ENCODE measurements at regions not wholly inside any gene's neighbourhood (a gene's known extent, or its start where the extent isn't known, plus 50 kb on each side); places are given as distances from the start of the nearest gene placed in this dataset.

GRCh38 chr2:41504532-41504931 is 543.3 kb upstream of the PKDCC start:
- DNase-seq = no peak

GRCh38 chr2:41510108-41510507 is 537.7 kb upstream of the PKDCC start:
- no peak for DNase-seq

- DNase-seq = no peak
Observed at GRCh38 chr2:41521211-41521610, 526.6 kb upstream of the PKDCC start.

- no peak for DNase-seq
Observed at GRCh38 chr2:41527525-41528323, 520.1 kb upstream of the PKDCC start.

GRCh38 chr2:41535575-41535974 is 512.2 kb upstream of the PKDCC start:
- DNase-seq = no peak

GRCh38 chr2:41540272-41540998 is 507.4 kb upstream of the PKDCC start:
- no peak for DNase-seq

GRCh38 chr2:41543726-41544125 is 504.1 kb upstream of the PKDCC start:
- DNase-seq = no peak

GRCh38 chr2:41544709-41545108 is 503.1 kb upstream of the PKDCC start:
- DNase-seq = no peak

- no peak for DNase-seq
Observed at GRCh38 chr2:41546031-41546430, 501.8 kb upstream of the PKDCC start.

GRCh38 chr2:41568648-41569047 is 479.2 kb upstream of the PKDCC start:
- DNase-seq = no peak

- no peak for DNase-seq
Observed at GRCh38 chr2:41572154-41572553, 475.7 kb upstream of the PKDCC start.

GRCh38 chr2:41576423-41576822 is 471.4 kb upstream of the PKDCC start:
- DNase-seq = no peak

GRCh38 chr2:41579806-41580205 is 468.0 kb upstream of the PKDCC start:
- DNase-seq = no peak

GRCh38 chr2:41580806-41581205 is 467.0 kb upstream of the PKDCC start:
- DNase-seq = no peak

GRCh38 chr2:41595240-41595639 is 452.6 kb upstream of the PKDCC start:
- no peak for DNase-seq

- no peak for DNase-seq
Observed at GRCh38 chr2:41597680-41598079, 450.1 kb upstream of the PKDCC start.

- no peak for DNase-seq
Observed at GRCh38 chr2:41598161-41598894, 449.5 kb upstream of the PKDCC start.

GRCh38 chr2:41600460-41600859 is 447.4 kb upstream of the PKDCC start:
- no peak for DNase-seq

GRCh38 chr2:41602341-41602740 is 445.5 kb upstream of the PKDCC start:
- DNase-seq = no peak

GRCh38 chr2:41605311-41605710 is 442.5 kb upstream of the PKDCC start:
- DNase-seq = no peak

- DNase-seq = no peak
Observed at GRCh38 chr2:41605914-41606313, 441.9 kb upstream of the PKDCC start.

- DNase-seq = no peak
Observed at GRCh38 chr2:41610501-41611190, 437.2 kb upstream of the PKDCC start.

- DNase-seq = no peak
Observed at GRCh38 chr2:41618754-41619153, 429.1 kb upstream of the PKDCC start.

Data from activated naive CD4-positive, alpha-beta T cell treated with anti-CD3 and anti-CD28 coated beads, Interleukin-2, amount 50 U/mL, for 16 hours (primary cell).